ENCODE measurements at regions not wholly inside any gene's neighbourhood (a gene's known extent, or its start where the extent isn't known, plus 50 kb on each side); places are given as distances from the start of the nearest gene placed in this dataset.
"Not testable (repeated sequence)": the region's sequence is repeated elsewhere in the genome, so short reads cannot be mapped to it uniquely, and the experiment has no call there.

GRCh38 chr21:38039369-38039768 lies 123.1 kb upstream of the KCNJ6 start:
- ChIA-PET POLR2A (no interaction called here), CTCF (no interaction called here)

- ChIA-PET POLR2A (no interaction called here), CTCF (no interaction called here)
Measured at GRCh38 chr21:38039841-38040240, 123.6 kb upstream of the KCNJ6 start.

- ChIA-PET POLR2A (no interaction called here), CTCF (no interaction called here)
Measured at GRCh38 chr21:38041493-38041892, 125.2 kb upstream of the KCNJ6 start.

GRCh38 chr21:38042246-38042645 lies 126.0 kb upstream of the KCNJ6 start:
- ChIA-PET POLR2A (no interaction called here), CTCF (no interaction called here)

- ChIA-PET CTCF (no interaction called here), POLR2A (no interaction called here)
Measured at GRCh38 chr21:38048167-38048566, 131.9 kb upstream of the KCNJ6 start.

GRCh38 chr21:38054334-38054733 lies 138.1 kb upstream of the KCNJ6 start:
- ChIA-PET POLR2A (no interaction called here), CTCF (no interaction called here)

GRCh38 chr21:38056481-38056880 lies 140.2 kb upstream of the KCNJ6 start:
- ChIA-PET POLR2A (no interaction called here), CTCF (no interaction called here)

- ChIA-PET POLR2A (no interaction called here), CTCF (no interaction called here)
Measured at GRCh38 chr21:38057626-38058025, 141.4 kb upstream of the KCNJ6 start.

- CTCF ChIA-PET = no interaction called here
- POLR2A ChIA-PET = no interaction called here
Measured at GRCh38 chr21:38060533-38060932, 144.3 kb upstream of the KCNJ6 start.

GRCh38 chr21:38067086-38067739 lies 151.0 kb upstream of the KCNJ6 start:
- POLR2A ChIA-PET = no interaction called here

GRCh38 chr21:38072489-38072888 lies 156.2 kb upstream of the KCNJ6 start:
- ChIA-PET POLR2A (no interaction called here), CTCF (no interaction called here)

More at GRCh38 chr21:38067086-38067739, 151.0 kb upstream of the KCNJ6 start:
- CTCF ChIA-PET = no interaction called here

GRCh38 chr21:38075833-38076587 lies 159.8 kb upstream of the KCNJ6 start:
- ChIA-PET CTCF (no interaction called here), POLR2A (no interaction called here)

GRCh38 chr21:38077569-38077968 lies 161.3 kb upstream of the KCNJ6 start:
- ChIA-PET CTCF (no interaction called here), POLR2A (no interaction called here)

- POLR2A ChIA-PET = no interaction called here
Measured at GRCh38 chr21:38080888-38081287, 164.6 kb upstream of the KCNJ6 start.

GRCh38 chr21:38081708-38082107 lies 165.5 kb upstream of the KCNJ6 start:
- POLR2A ChIA-PET = no interaction called here
- CTCF ChIA-PET = no interaction called here

More at GRCh38 chr21:38080888-38081287, 164.6 kb upstream of the KCNJ6 start:
- CTCF ChIA-PET = no interaction called here

- CTCF ChIA-PET = no interaction called here
Measured at GRCh38 chr21:38082936-38083485, 166.8 kb upstream of the KCNJ6 start.

GRCh38 chr21:38083535-38083934 lies 167.3 kb upstream of the KCNJ6 start:
- ChIA-PET POLR2A (no interaction called here), CTCF (no interaction called here)

More at GRCh38 chr21:38082936-38083485, 166.8 kb upstream of the KCNJ6 start:
- POLR2A ChIA-PET = no interaction called here

GRCh38 chr21:38086580-38086979 lies 170.2 kb upstream of the KCNJ15 start:
- ChIA-PET CTCF (no interaction called here), POLR2A (no interaction called here)

- ChIA-PET POLR2A (no interaction called here), CTCF (no interaction called here)
Measured at GRCh38 chr21:38088916-38089762, 167.7 kb upstream of the KCNJ15 start.

- ChIA-PET CTCF (no interaction called here), POLR2A (no interaction called here)
Measured at GRCh38 chr21:38089763-38090046, 167.1 kb upstream of the KCNJ15 start.

GRCh38 chr21:38091061-38091460 lies 165.7 kb upstream of the KCNJ15 start:
- POLR2A ChIA-PET, CTCF ChIA-PET: not testable (repeated sequence)

All from activated CD8-positive, alpha-beta memory T cell treated with anti-CD3 and anti-CD28 coated beads for 36 hours (primary cell).